Activated T-cell treated with anti-CD3 and anti-CD28 coated beads, Interleukin-2, amount 50 U/mL, for 72 hours (primary cell): ENCODE measurements at regions not wholly inside any gene's neighbourhood (a gene's known extent, or its start where the extent isn't known, plus 50 kb on each side); places are given as distances from the start of the nearest gene placed in this dataset.

ENCODE experiments used
- ATAC-seq, 2 donors: fragments of 150-1000 bp; cut with Tn5 transposase; replicated peaks in 1 of 2; 2 replicates each; pipeline ENCODE4 v1.10.0; 2021; ENCODE audit warnings: moderate library complexity in 2 of 2, mild to moderate bottlenecking in 1 of 2
- DNase-seq, 2 donors: peaks; one replicate each; pipeline ENCODE4 v3.0.0; 2021 to 2022; ENCODE audit warnings: mixed read lengths in 1 of 2
- H3K27ac Mint-ChIP-seq: one replicate; pipeline ENCODE4 v1.8.0; 2022; ENCODE audit warnings: mild to moderate bottlenecking, moderate library complexity, mixed read lengths
- H3K27me3 Mint-ChIP-seq: one replicate; pipeline ENCODE4 v1.8.0; 2022; ENCODE audit warnings: low read depth, mixed read lengths
- H3K36me3 Mint-ChIP-seq, 2 donors: one replicate each; pipeline ENCODE4 v1.8.0; 2022; ENCODE audit warnings: mixed read lengths in 2 of 2, mild to moderate bottlenecking in 1 of 2; ENCODE audit not compliant: insufficient read depth in 2 of 2
- H3K4me1 Mint-ChIP-seq: one replicate; pipeline ENCODE4 v1.8.0; 2022; ENCODE audit warnings: low read depth, mixed read lengths
- H3K4me3 Mint-ChIP-seq, 2 donors: one replicate each; pipeline ENCODE4 v1.8.0; 2022; ENCODE audit warnings: mild to moderate bottlenecking in 2 of 2, mixed read lengths in 2 of 2, moderate library complexity in 2 of 2
- H3K9me3 Mint-ChIP-seq, 2 donors: one replicate each; pipeline ENCODE4 v1.8.0; 2022; ENCODE audit warnings: mixed read lengths in 2 of 2

GRCh38 chr7:12855036-12855435 lies 167.6 kb downstream of the ARL4A start:
- DNase-seq (no peak), ATAC-seq (no peak)
- H3K36me3 Mint-ChIP-seq: no peaks in the 10 kb centered on the region
- no peak overlapping the region for H3K27ac Mint-ChIP-seq
- no peaks in the 10 kb centered on the region for H3K4me1 Mint-ChIP-seq
- H3K9me3 Mint-ChIP-seq: no peaks in the 10 kb centered on the region
- H3K4me3 Mint-ChIP-seq: no peak overlapping the region
- H3K27me3 Mint-ChIP-seq: no peaks in the 10 kb centered on the region

GRCh38 chr7:12859761-12860160 lies 172.3 kb downstream of the ARL4A start:
- DNase-seq (no peak), ATAC-seq (no peak)
- Mint-ChIP-seq H3K36me3 (no peaks in the 10 kb centered on the region), H3K27ac (no peak overlapping the region), H3K27me3 (peaks cover 6% of the 10 kb centered on the region), H3K4me1 (no peaks in the 10 kb centered on the region), H3K4me3 (no peak overlapping the region), H3K9me3 (no peaks in the 10 kb centered on the region)

GRCh38 chr7:12861070-12861469 lies 173.6 kb downstream of the ARL4A start:
- Mint-ChIP-seq H3K4me3 (no peak overlapping the region), H3K4me1 (no peaks in the 10 kb centered on the region), H3K27me3 (peaks cover 6% of the 10 kb centered on the region), H3K36me3 (no peaks in the 10 kb centered on the region), H3K27ac (no peak overlapping the region), H3K9me3 (no peaks in the 10 kb centered on the region)
- DNase-seq (no peak), ATAC-seq (no peak)

GRCh38 chr7:12862146-12862545 lies 174.7 kb downstream of the ARL4A start:
- Mint-ChIP-seq H3K36me3 (no peaks in the 10 kb centered on the region), H3K4me1 (no peaks in the 10 kb centered on the region), H3K27ac (no peak overlapping the region), H3K4me3 (no peak overlapping the region), H3K27me3 (peaks cover 6% of the 10 kb centered on the region), H3K9me3 (no peaks in the 10 kb centered on the region)
- DNase-seq (no peak), ATAC-seq (no peak)

GRCh38 chr7:12864470-12865046 lies 177.1 kb downstream of the ARL4A start:
- no peak for ATAC-seq
- Mint-ChIP-seq H3K9me3 (no peaks in the 10 kb centered on the region), H3K4me3 (no peak overlapping the region), H3K4me1 (no peaks in the 10 kb centered on the region), H3K36me3 (no peaks in the 10 kb centered on the region), H3K27me3 (peaks cover 6% of the 10 kb centered on the region), H3K27ac (no peak overlapping the region)
- no peak for DNase-seq

GRCh38 chr7:12865593-12865992 lies 178.2 kb downstream of the ARL4A start:
- no peak overlapping the region for H3K27ac Mint-ChIP-seq
- ATAC-seq (no peak), DNase-seq (no peak)
- H3K4me3 Mint-ChIP-seq: no peak overlapping the region
- H3K36me3 Mint-ChIP-seq: no peaks in the 10 kb centered on the region
- peaks cover 2% of the 10 kb centered on the region for H3K27me3 Mint-ChIP-seq
- H3K4me1 Mint-ChIP-seq: no peaks in the 10 kb centered on the region
- no peaks in the 10 kb centered on the region for H3K9me3 Mint-ChIP-seq

- Mint-ChIP-seq H3K9me3 (no peaks in the 10 kb centered on the region), H3K4me3 (no peak overlapping the region), H3K27me3 (no peaks in the 10 kb centered on the region), H3K36me3 (no peaks in the 10 kb centered on the region), H3K4me1 (no peaks in the 10 kb centered on the region), H3K27ac (no peak overlapping the region)
- ATAC-seq (no peak), DNase-seq (no peak)
Observed at GRCh38 chr7:12866207-12866606, 178.8 kb downstream of the ARL4A start.

GRCh38 chr7:12868027-12868426 lies 180.6 kb downstream of the ARL4A start:
- no peaks in the 10 kb centered on the region for H3K36me3 Mint-ChIP-seq
- H3K27me3 Mint-ChIP-seq: no peaks in the 10 kb centered on the region
- H3K4me3 Mint-ChIP-seq: no peak overlapping the region
- DNase-seq (no peak), ATAC-seq (no peak)
- no peak overlapping the region for H3K27ac Mint-ChIP-seq
- no peaks in the 10 kb centered on the region for H3K9me3 Mint-ChIP-seq
- no peaks in the 10 kb centered on the region for H3K4me1 Mint-ChIP-seq

- Mint-ChIP-seq H3K27me3 (no peaks in the 10 kb centered on the region), H3K4me3 (no peak overlapping the region), H3K9me3 (no peaks in the 10 kb centered on the region), H3K36me3 (no peaks in the 10 kb centered on the region), H3K27ac (no peak overlapping the region), H3K4me1 (no peaks in the 10 kb centered on the region)
- DNase-seq: no peak
- ATAC-seq: no peak
Observed at GRCh38 chr7:12870219-12870618, 182.8 kb downstream of the ARL4A start.

- H3K4me3 Mint-ChIP-seq: no peak overlapping the region
- no peak overlapping the region for H3K27ac Mint-ChIP-seq
- no peaks in the 10 kb centered on the region for H3K27me3 Mint-ChIP-seq
- no peaks in the 10 kb centered on the region for H3K36me3 Mint-ChIP-seq
- H3K9me3 Mint-ChIP-seq: no peaks in the 10 kb centered on the region
- ATAC-seq: no peak
- DNase-seq: no peak
- H3K4me1 Mint-ChIP-seq: no peaks in the 10 kb centered on the region
Observed at GRCh38 chr7:12872487-12872886, 185.1 kb downstream of the ARL4A start.

- Mint-ChIP-seq H3K27me3 (no peaks in the 10 kb centered on the region), H3K36me3 (no peaks in the 10 kb centered on the region), H3K27ac (no peak overlapping the region), H3K4me3 (no peak overlapping the region), H3K4me1 (no peaks in the 10 kb centered on the region), H3K9me3 (no peaks in the 10 kb centered on the region)
- no peak for DNase-seq
- no peak for ATAC-seq
Observed at GRCh38 chr7:12873571-12873970, 186.1 kb downstream of the ARL4A start.

- DNase-seq (no peak), ATAC-seq (no peak)
- Mint-ChIP-seq H3K4me3 (no peak overlapping the region), H3K36me3 (no peaks in the 10 kb centered on the region), H3K4me1 (no peaks in the 10 kb centered on the region), H3K27me3 (peaks cover 7% of the 10 kb centered on the region), H3K27ac (no peak overlapping the region), H3K9me3 (no peaks in the 10 kb centered on the region)
Observed at GRCh38 chr7:12879139-12879538, 191.7 kb downstream of the ARL4A start.

- ATAC-seq (no peak), DNase-seq (no peak)
- peaks cover 12% of the 10 kb centered on the region for H3K27me3 Mint-ChIP-seq
- H3K27ac Mint-ChIP-seq: no peak overlapping the region
- no peaks in the 10 kb centered on the region for H3K4me1 Mint-ChIP-seq
- H3K9me3 Mint-ChIP-seq: no peaks in the 10 kb centered on the region
- no peaks in the 10 kb centered on the region for H3K36me3 Mint-ChIP-seq
- H3K4me3 Mint-ChIP-seq: no peak overlapping the region
Observed at GRCh38 chr7:12881712-12882111, 194.3 kb downstream of the ARL4A start.

- no peaks in the 10 kb centered on the region for H3K9me3 Mint-ChIP-seq
- no peaks in the 10 kb centered on the region for H3K4me1 Mint-ChIP-seq
- no peak overlapping the region for H3K4me3 Mint-ChIP-seq
- DNase-seq: no peak
- H3K27me3 Mint-ChIP-seq: peaks cover 12% of the 10 kb centered on the region
- ATAC-seq: no peak
- H3K36me3 Mint-ChIP-seq: no peaks in the 10 kb centered on the region
- no peak overlapping the region for H3K27ac Mint-ChIP-seq
Observed at GRCh38 chr7:12882710-12883109, 195.3 kb downstream of the ARL4A start.
